Mesenchymal stem cell (in vitro differentiated cells and primary cell): ENCODE measurements at regions not wholly inside any gene's neighbourhood (a gene's known extent, or its start where the extent isn't known, plus 50 kb on each side); places are given as distances from the start of the nearest gene placed in this dataset.

Source experiments
- DNase-seq: peaks from one replicate; pipeline ENCODE4 v3.0.0-alpha.2; 2013
- H2AFZ ChIP-seq: one replicate; pipeline ENCODE4 v1.6.1; 2013; ENCODE audit warnings: low read depth, mild to moderate bottlenecking, control low read depth, inconsistent platforms, low read length, moderate library complexity
- H2AK5ac ChIP-seq: 2 replicates; pipeline ENCODE4 v1.6.1; 2013; ENCODE audit warnings: low read length, moderate library complexity, mild to moderate bottlenecking, inconsistent platforms; ENCODE audit not compliant: severe bottlenecking
- H2BK120ac ChIP-seq: one replicate; pipeline ENCODE4 v1.6.1; 2013; ENCODE audit warnings: low read depth, mild to moderate bottlenecking, inconsistent platforms, low read length, moderate library complexity
- H2BK12ac ChIP-seq, 2 experiments: one replicate each; pipeline ENCODE4 v1.6.1; 2013; ENCODE audit warnings: inconsistent platforms in 2 of 2, low read length in 2 of 2, mild to moderate bottlenecking in 2 of 2, moderate library complexity in 2 of 2, control low read depth in 1 of 2
- H2BK15ac ChIP-seq: one replicate; pipeline ENCODE4 v1.6.1; 2013; ENCODE audit warnings: mild to moderate bottlenecking, low read depth, inconsistent platforms; ENCODE audit not compliant: poor library complexity, severe bottlenecking
- H2BK5ac ChIP-seq: 2 replicates; pipeline ENCODE4 v1.6.1; 2013; ENCODE audit warnings: low read depth, mild to moderate bottlenecking, low read length, control low read depth, inconsistent platforms; ENCODE audit not compliant: poor library complexity, severe bottlenecking
- H3K14ac ChIP-seq, 2 experiments: one replicate each; pipeline ENCODE4 v1.6.1; 2013; ENCODE audit warnings: inconsistent platforms in 2 of 2, low read length in 2 of 2, control low read depth in 1 of 2, mild to moderate bottlenecking in 1 of 2, moderate library complexity in 1 of 2
- H3K18ac ChIP-seq, 2 experiments: one replicate each; pipeline ENCODE4 v1.6.1; 2013; ENCODE audit warnings: inconsistent platforms in 2 of 2, low read length in 2 of 2, control low read depth in 1 of 2, low read depth in 1 of 2, mild to moderate bottlenecking in 1 of 2
- H3K23ac ChIP-seq, 2 experiments: one replicate each; pipeline ENCODE4 v1.6.1; 2013; ENCODE audit warnings: inconsistent platforms in 2 of 2, low read length in 2 of 2, mild to moderate bottlenecking in 2 of 2, moderate library complexity in 2 of 2, control low read depth in 1 of 2
- H3K27ac ChIP-seq: 2 replicates; pipeline ENCODE4 v1.5.1; 2013; ENCODE audit warnings: mild to moderate bottlenecking, moderate library complexity, low read length, control low read depth, inconsistent platforms; ENCODE audit not compliant: poor library complexity, severe bottlenecking
- H3K27me3 ChIP-seq, 2 experiments: 2 replicates each; pipeline versions ENCODE4 v1.6.1 to v1.7.0; 2013; ENCODE audit warnings: low read length in 2 of 2, mild to moderate bottlenecking in 2 of 2, moderate library complexity in 2 of 2, control low read depth in 1 of 2, inconsistent platforms in 1 of 2; ENCODE audit not compliant: control insufficient read depth in 1 of 2, insufficient read depth in 1 of 2
- H3K36me3 ChIP-seq, 2 experiments: 2 replicates each; pipeline versions ENCODE4 v1.6.1 to v1.7.0; 2013; ENCODE audit warnings: low read length in 2 of 2, control low read depth in 1 of 2, inconsistent platforms in 1 of 2, low read depth in 1 of 2, mild to moderate bottlenecking in 1 of 2; ENCODE audit not compliant: insufficient read depth in 2 of 2, control insufficient read depth in 1 of 2
- H3K4ac ChIP-seq, 2 experiments: one replicate each; pipeline ENCODE4 v1.6.1; 2013; ENCODE audit warnings: inconsistent platforms in 2 of 2, low read length in 2 of 2, mild to moderate bottlenecking in 2 of 2, moderate library complexity in 2 of 2, control low read depth in 1 of 2, low read depth in 1 of 2
- H3K4me1 ChIP-seq: 2 replicates; pipeline ENCODE4 v1.6.1; 2013; ENCODE audit warnings: low read depth, low read length, control low read depth; ENCODE audit not compliant: control insufficient read depth, insufficient read depth
- H3K4me2 ChIP-seq: 2 replicates; pipeline ENCODE4 v1.6.1; 2013; ENCODE audit warnings: low read length, mild to moderate bottlenecking, inconsistent platforms; ENCODE audit not compliant: poor library complexity, severe bottlenecking
- H3K4me3 ChIP-seq, 2 experiments: 2 replicates each; pipeline versions ENCODE4 v1.5.1 to v1.7.0; 2013; ENCODE audit warnings: low read length in 2 of 2, mild to moderate bottlenecking in 2 of 2, control low read depth in 1 of 2, low read depth in 1 of 2; ENCODE audit not compliant: insufficient read depth in 1 of 2
- H3K79me1 ChIP-seq: replicated peaks from 2 replicates; pipeline ENCODE4 v1.6.1; 2013; ENCODE audit warnings: mild to moderate bottlenecking, control low read depth, low read length, inconsistent platforms; ENCODE audit not compliant: poor library complexity, severe bottlenecking
- H3K9ac ChIP-seq: 2 replicates; pipeline ENCODE4 v1.7.0; 2013; ENCODE audit warnings: mild to moderate bottlenecking, low read length, moderate library complexity
- H3K9me3 ChIP-seq: 2 replicates; pipeline ENCODE4 v1.7.0; 2013; ENCODE audit warnings: mild to moderate bottlenecking, low read length; ENCODE audit not compliant: control insufficient read depth
- H4K8ac ChIP-seq: one replicate; pipeline ENCODE4 v1.6.1; 2013; ENCODE audit warnings: inconsistent platforms, mild to moderate bottlenecking, low read length, moderate library complexity
- H4K91ac ChIP-seq: one replicate; pipeline ENCODE4 v1.6.1; 2013; ENCODE audit warnings: mild to moderate bottlenecking, low read length, inconsistent platforms
- WGBS: methylation state at CpG from one replicate; pipeline ENCODE4 v1.1.7; 2013; ENCODE audit warnings: mixed read lengths; 5-methylcytosine and 5-hydroxymethylcytosine counted together

- H3K18ac ChIP-seq: no peak overlapping the region
- H2BK12ac ChIP-seq: no peak overlapping the region
- H3K14ac ChIP-seq: no peak overlapping the region
- H3K27ac ChIP-seq: no peak overlapping the region
- no peaks in the 10 kb centered on the region for H3K79me1 ChIP-seq
- H3K23ac ChIP-seq: no peak overlapping the region
- H2AK5ac ChIP-seq: no peak overlapping the region
- 61% methylated on average over 1 of the region's 2 CpGs for WGBS
- no peak overlapping the region for H3K4me2 ChIP-seq
- peaks cover 0 to 13% of the 10 kb centered on the region in 2 experiments for H3K27me3 ChIP-seq
- no peak for DNase-seq
- H3K4ac ChIP-seq: no peak overlapping the region
- H3K9ac ChIP-seq: no peak overlapping the region
- H2AFZ ChIP-seq: no peak overlapping the region
- H3K36me3 ChIP-seq: no peaks in the 10 kb centered on the region
- H2BK5ac ChIP-seq: no peak overlapping the region
- H3K9me3 ChIP-seq: no peaks in the 10 kb centered on the region
- H3K4me3 ChIP-seq: no peak overlapping the region
- no peak overlapping the region for H4K8ac ChIP-seq
- peaks cover 2% of the 10 kb centered on the region for H3K4me1 ChIP-seq
- no peak overlapping the region for H4K91ac ChIP-seq
- H2BK15ac ChIP-seq: no peak overlapping the region
- H2BK120ac ChIP-seq: no peak overlapping the region
Measured at GRCh38 chr1:185491604-185492003, 174.6 kb upstream of the IVNS1ABP start.

- Histone ChIP-seq H2BK5ac (no peak overlapping the region), H3K9me3 (no peaks in the 10 kb centered on the region), H3K4ac (no peak overlapping the region), H2AK5ac (peak overlapping the region; percentile 49), H2BK120ac (no peak overlapping the region), H3K14ac (no peak overlapping the region), H3K4me2 (no peak overlapping the region), H2AFZ (no peak overlapping the region), H2BK12ac (no peak overlapping the region), H3K27me3 (peaks cover 0 to 7% of the 10 kb centered on the region in 2 experiments), H3K27ac (no peak overlapping the region), H4K8ac (no peak overlapping the region), H3K9ac (no peak overlapping the region), H3K79me1 (no peaks in the 10 kb centered on the region), H2BK15ac (no peak overlapping the region), H3K36me3 (no peaks in the 10 kb centered on the region), H3K18ac (no peak overlapping the region), H4K91ac (no peak overlapping the region), H3K4me3 (no peak overlapping the region), H3K4me1 (peaks cover 2% of the 10 kb centered on the region), H3K23ac (no peak overlapping the region)
- WGBS: 95% methylated on average over 5 of the region's 5 CpGs
- no peak for DNase-seq
Measured at GRCh38 chr1:185490924-185491323, 173.9 kb upstream of the IVNS1ABP start.

- Histone ChIP-seq H3K4ac (no peak overlapping the region), H3K4me1 (peaks cover 2% of the 10 kb centered on the region), H3K36me3 (no peaks in the 10 kb centered on the region), H3K14ac (no peak overlapping the region), H2BK12ac (no peak overlapping the region), H3K27me3 (peaks cover 0 to 3% of the 10 kb centered on the region in 2 experiments), H3K23ac (no peak overlapping the region), H2AFZ (no peak overlapping the region), H2AK5ac (peak overlapping the region; percentile 52), H3K27ac (peak overlapping the region; percentile 71), H2BK120ac (no peak overlapping the region), H3K9me3 (no peaks in the 10 kb centered on the region), H3K4me3 (no peak overlapping the region), H3K9ac (no peak overlapping the region), H4K8ac (no peak overlapping the region), H2BK15ac (no peak overlapping the region), H3K79me1 (no peaks in the 10 kb centered on the region), H3K18ac (no peak overlapping the region), H3K4me2 (no peak overlapping the region), H4K91ac (no peak overlapping the region), H2BK5ac (no peak overlapping the region)
- DNase-seq: no peak
- WGBS: 100% methylated on average over 3 of the region's 3 CpGs
Measured at GRCh38 chr1:185489406-185489805, 172.4 kb upstream of the IVNS1ABP start.

GRCh38 chr1:185488808-185489207 lies 171.8 kb upstream of the IVNS1ABP start:
- Histone ChIP-seq H3K14ac (no peak overlapping the region), H3K9me3 (no peaks in the 10 kb centered on the region), H3K4me1 (peaks cover 2% of the 10 kb centered on the region), H3K4me3 (no peak overlapping the region), H2BK5ac (no peak overlapping the region), H3K79me1 (no peaks in the 10 kb centered on the region), H2BK15ac (no peak overlapping the region), H3K9ac (no peak overlapping the region), H2AFZ (no peak overlapping the region), H2BK12ac (no peak overlapping the region), H3K36me3 (no peaks in the 10 kb centered on the region), H3K4me2 (no peak overlapping the region), H3K4ac (no peak overlapping the region), H4K8ac (no peak overlapping the region), H3K27me3 (peaks cover 0 to 3% of the 10 kb centered on the region in 2 experiments), H2BK120ac (no peak overlapping the region), H3K27ac (peak overlapping the region; percentile 71), H3K18ac (no peak overlapping the region), H3K23ac (no peak overlapping the region), H2AK5ac (no peak overlapping the region), H4K91ac (no peak overlapping the region)
- no peak for DNase-seq
- WGBS: 91% methylated on average over 4 of the region's 4 CpGs
